Upper lobe of left lung (tissue), 4 donors: ENCODE measurements at regions not wholly inside any gene's neighbourhood (a gene's known extent, or its start where the extent isn't known, plus 50 kb on each side); places are given as distances from the start of the nearest gene placed in this dataset.

Source experiments
- CTCF ChIP-seq, 6 experiments: fragments of 450-650 bp in 4 of 6; fragments of 200-600 bp in 2 of 6; sonication (generic) in 2 of 6; IDR thresholded peaks; one replicate each; pipeline ENCODE4 v1.5.1; 2016 to 2019; ENCODE audit warnings: antibody characterized with exemption in 6 of 6
- POLR2A ChIP-seq, 4 donors: fragments of 450-650 bp; IDR thresholded peaks; one replicate each; pipeline ENCODE4 v1.5.1; 2016 to 2017; ENCODE audit warnings: antibody characterized with exemption in 4 of 4, mild to moderate bottlenecking in 2 of 4

GRCh38 chr17:70319516-70319915 is 150.2 kb downstream of the KCNJ2 start:
- no peak for TF ChIP-seq CTCF (IDR thresholded peaks at IDR 0.05)
- no peak for TF ChIP-seq POLR2A (IDR thresholded peaks at IDR 0.05)
